HUES6 (cell line): ENCODE measurements at regions not wholly inside any gene's neighbourhood (a gene's known extent, or its start where the extent isn't known, plus 50 kb on each side); places are given as distances from the start of the nearest gene placed in this dataset.
A peak's percentile ranks its signal among the peaks of the same experiment; 100 is the strongest.

Source experiments
- H3K27ac ChIP-seq: 2 replicates; pipeline ENCODE4 v1.7.0; 2013; ENCODE audit warnings: low read depth, mild to moderate bottlenecking, low read length, inconsistent platforms
- H3K27me3 ChIP-seq: 2 replicates; pipeline ENCODE4 v1.6.1; 2013; ENCODE audit warnings: low read length; ENCODE audit not compliant: control insufficient read depth, insufficient read depth
- H3K36me3 ChIP-seq: 2 replicates; pipeline ENCODE4 v1.6.1; 2013; ENCODE audit warnings: low read length; ENCODE audit not compliant: control insufficient read depth, insufficient read depth
- H3K4me1 ChIP-seq: 2 replicates; pipeline ENCODE4 v1.6.1; 2013; ENCODE audit warnings: low read length; ENCODE audit not compliant: control insufficient read depth, insufficient read depth
- H3K4me3 ChIP-seq: 2 replicates; pipeline ENCODE4 v1.5.1; 2013; ENCODE audit warnings: low read depth, low read length
- H3K9ac ChIP-seq: one replicate; pipeline ENCODE4 v1.6.1; 2013; ENCODE audit warnings: mild to moderate bottlenecking, low read length
- H3K9me3 ChIP-seq: 2 replicates; pipeline ENCODE4 v1.6.1; 2013; ENCODE audit warnings: low read depth, low read length; ENCODE audit not compliant: control insufficient read depth, insufficient read depth

DNA sequence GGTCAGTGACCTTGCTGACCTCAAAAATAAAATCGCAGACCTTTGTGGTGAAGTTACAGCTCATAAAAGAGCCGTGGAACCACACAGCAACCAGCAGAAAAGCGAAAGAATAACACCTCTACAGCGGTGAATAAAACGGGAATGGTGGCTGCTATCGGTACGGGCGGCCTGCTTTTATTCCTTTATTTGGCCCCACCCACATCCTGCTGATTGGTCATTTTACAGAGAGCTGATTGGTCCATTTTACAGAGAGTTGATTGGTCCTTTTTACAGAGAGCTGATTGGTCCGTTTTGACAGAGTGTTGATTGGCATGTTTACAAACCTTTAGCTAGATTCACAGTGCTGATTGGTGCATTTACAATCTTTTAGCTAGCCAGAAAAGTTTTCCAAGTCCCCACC, 80.7 kb upstream of the ATP10A start:
- H3K36me3 ChIP-seq: no peaks in the 10 kb centered on the region
- no peaks in the 10 kb centered on the region for H3K9me3 ChIP-seq
- no peak overlapping the region for H3K9ac ChIP-seq
- H3K27ac ChIP-seq: no peak overlapping the region
- H3K4me3 ChIP-seq: no peak overlapping the region
- H3K27me3 ChIP-seq: no peaks in the 10 kb centered on the region
- H3K4me1 ChIP-seq: peaks cover 19% of the 10 kb centered on the region; the same call in 1 of the 2 replicates

DNA sequence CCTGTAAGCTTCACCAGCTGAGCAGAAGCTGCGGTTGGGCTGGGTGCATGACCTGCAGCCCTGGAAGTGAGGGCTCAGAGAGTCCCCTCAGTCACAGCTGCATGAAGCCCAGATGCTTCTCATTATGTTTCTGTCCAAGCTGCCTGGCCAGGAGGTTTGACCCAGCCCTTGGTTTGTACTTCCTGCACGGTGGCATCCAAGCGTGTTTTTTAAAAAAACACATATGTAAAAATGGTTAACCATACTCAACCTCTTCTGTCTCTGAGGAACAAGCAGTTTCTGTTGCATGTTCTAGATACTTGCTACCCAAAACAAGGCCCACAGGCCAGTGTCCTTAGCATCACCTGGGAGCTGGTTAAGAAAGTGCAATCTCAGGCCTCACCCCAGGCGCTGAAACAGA, 76.0 kb upstream of the ATP10A start:
- H3K4me1 ChIP-seq: no peaks in the 10 kb centered on the region
- no peak overlapping the region for H3K27ac ChIP-seq
- no peaks in the 10 kb centered on the region for H3K36me3 ChIP-seq
- H3K4me3 ChIP-seq: no peak overlapping the region
- no peaks in the 10 kb centered on the region for H3K9me3 ChIP-seq
- no peak overlapping the region for H3K9ac ChIP-seq
- H3K27me3 ChIP-seq: no peaks in the 10 kb centered on the region

DNA sequence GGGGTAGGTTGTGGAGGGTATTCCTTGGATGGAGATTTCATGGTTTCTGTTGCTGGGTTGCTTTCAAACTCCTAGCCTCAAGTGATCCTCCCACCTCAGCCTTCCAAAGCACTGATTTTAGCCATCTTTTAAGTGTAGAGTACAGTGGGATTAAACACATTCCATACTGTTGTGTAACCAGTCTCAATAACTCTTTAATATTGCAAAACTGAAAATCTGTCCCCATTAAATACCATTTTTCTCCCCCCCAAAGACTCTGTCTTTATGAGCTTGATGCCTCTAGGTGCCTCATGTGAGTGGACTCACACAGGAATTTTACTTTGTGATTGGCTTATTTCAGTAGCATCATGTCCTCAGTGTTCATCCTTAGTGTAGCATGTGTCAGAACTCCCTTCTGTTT, 74.7 kb upstream of the ATP10A start:
- no peak overlapping the region for H3K4me3 ChIP-seq
- H3K4me1 ChIP-seq: peaks cover 10% of the 10 kb centered on the region; the same call in 1 of the 2 replicates
- H3K9ac ChIP-seq: no peak overlapping the region
- peaks cover 8% of the 10 kb centered on the region; the same call in 1 of the 2 replicates for H3K27me3 ChIP-seq
- H3K9me3 ChIP-seq: no peaks in the 10 kb centered on the region
- H3K27ac ChIP-seq: no peak overlapping the region
- no peaks in the 10 kb centered on the region for H3K36me3 ChIP-seq

DNA sequence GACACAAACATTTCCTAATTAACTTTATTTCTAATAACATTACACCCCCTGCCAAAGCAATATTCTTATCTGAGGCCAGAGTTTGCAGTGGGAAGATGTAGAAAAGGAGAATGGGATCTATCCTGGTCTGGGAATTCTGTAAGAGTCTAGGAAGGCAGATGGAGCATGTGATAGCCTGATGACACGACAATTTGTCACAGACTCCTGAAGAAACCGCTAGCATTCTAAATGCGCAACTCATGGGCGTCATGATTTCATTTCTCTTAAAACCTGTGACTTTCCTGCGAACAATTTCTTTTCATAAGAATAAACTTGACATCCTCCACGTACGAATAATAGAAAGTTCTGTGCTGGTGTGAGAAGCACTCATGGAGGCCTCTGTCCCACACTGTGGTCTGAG, 72.9 kb upstream of the ATP10A start:
- H3K4me1 ChIP-seq: peaks cover 11% of the 10 kb centered on the region; the same call in 1 of the 2 replicates
- H3K27me3 ChIP-seq: peaks cover 8% of the 10 kb centered on the region; the same call in 1 of the 2 replicates
- H3K4me3 ChIP-seq: no peak overlapping the region
- no peak overlapping the region for H3K9ac ChIP-seq
- no peaks in the 10 kb centered on the region for H3K36me3 ChIP-seq
- no peak overlapping the region for H3K27ac ChIP-seq
- H3K9me3 ChIP-seq: no peaks in the 10 kb centered on the region

DNA sequence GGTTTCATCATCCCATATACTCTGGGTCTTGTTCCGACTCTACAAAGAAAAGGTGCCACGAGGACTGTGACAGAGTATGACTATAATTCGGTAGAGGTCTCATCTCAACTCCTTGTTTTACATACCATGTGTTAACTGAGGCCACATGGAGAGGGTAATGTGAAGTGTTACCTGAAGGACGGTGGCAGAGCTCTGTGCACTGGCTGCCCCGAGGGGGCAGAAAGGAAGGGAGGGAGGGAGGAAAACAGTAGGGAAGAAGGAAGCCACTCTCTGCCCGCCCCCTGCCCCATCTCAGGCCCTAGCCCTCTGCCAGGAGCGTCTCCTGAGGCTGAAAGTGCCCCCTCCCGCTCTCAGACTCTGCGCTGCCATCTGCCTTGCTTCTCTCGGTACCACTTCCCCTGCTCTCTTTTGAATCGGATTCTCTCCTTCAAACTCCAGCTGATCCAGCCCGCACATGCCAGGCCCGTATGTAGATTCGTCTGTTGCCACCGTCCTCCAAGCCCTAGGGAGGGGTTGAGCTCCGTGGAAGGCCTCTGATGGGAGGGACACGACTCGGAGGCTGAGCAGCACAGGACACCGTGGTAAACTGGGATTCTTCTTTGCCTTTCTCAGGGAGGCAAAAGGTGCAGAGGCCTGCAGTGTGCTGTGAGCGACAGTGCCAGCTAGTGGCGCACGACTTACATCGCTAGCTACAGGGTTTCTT, 70.5 kb upstream of the ATP10A start:
- Histone ChIP-seq H3K27ac (no peak overlapping the region), H3K27me3 (peaks cover 8% of the 10 kb centered on the region; the same call in 1 of the 2 replicates), H3K4me3 (peak overlapping the region; percentile 56), H3K36me3 (no peaks in the 10 kb centered on the region), H3K9ac (peak overlapping the region; percentile 11), H3K9me3 (peaks cover 6% of the 10 kb centered on the region; the same call in 1 of the 2 replicates), H3K4me1 (peaks cover 11% of the 10 kb centered on the region; the same call in 1 of the 2 replicates)

DNA sequence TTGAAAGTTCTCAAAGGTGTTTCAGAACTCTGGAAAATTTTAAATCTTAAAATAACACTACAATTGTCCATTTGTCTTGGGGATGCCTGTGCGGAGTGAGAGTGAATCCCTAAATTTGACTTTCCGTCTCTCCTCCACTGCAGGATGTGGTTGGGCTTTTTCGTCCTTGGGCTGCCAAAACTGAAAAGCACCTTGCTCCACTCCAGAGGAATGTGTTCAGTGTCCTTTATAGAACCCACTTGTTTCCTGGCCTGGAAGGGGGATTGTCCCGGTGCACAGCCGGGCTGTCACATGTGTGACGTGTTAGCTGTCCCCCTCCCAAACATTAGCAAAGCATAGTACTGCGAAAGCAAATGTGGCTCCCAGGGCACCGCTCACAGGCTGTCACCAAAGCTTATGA, 69.6 kb upstream of the ATP10A start:
- peaks cover 6% of the 10 kb centered on the region; the same call in 1 of the 2 replicates for H3K9me3 ChIP-seq
- no peak overlapping the region for H3K9ac ChIP-seq
- no peak overlapping the region for H3K27ac ChIP-seq
- H3K36me3 ChIP-seq: no peaks in the 10 kb centered on the region
- H3K27me3 ChIP-seq: peaks cover 8% of the 10 kb centered on the region; the same call in 1 of the 2 replicates
- H3K4me1 ChIP-seq: peaks cover 11% of the 10 kb centered on the region; the same call in 1 of the 2 replicates
- H3K4me3 ChIP-seq: no peak overlapping the region

DNA sequence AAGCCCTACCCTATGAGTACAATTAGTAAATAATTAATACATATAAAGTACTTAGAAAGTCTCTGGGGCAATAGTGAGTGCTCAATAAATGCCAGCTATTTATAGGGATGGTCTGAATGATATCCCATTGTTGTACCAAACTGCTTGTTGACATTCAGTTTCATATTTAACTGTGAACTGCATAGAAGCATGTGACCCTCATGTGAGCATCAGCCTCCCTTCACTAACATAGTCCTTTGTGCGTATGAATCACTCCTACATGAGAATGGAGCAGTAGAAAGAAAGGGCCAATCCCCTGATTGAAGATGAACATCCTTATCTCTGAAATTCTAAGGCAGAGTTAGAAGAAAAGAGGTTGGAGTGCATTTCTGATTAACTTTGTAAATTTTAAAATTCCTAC, 68.7 kb upstream of the ATP10A start:
- H3K36me3 ChIP-seq: no peaks in the 10 kb centered on the region
- no peak overlapping the region for H3K4me3 ChIP-seq
- H3K9ac ChIP-seq: no peak overlapping the region
- peaks cover 11% of the 10 kb centered on the region; the same call in 1 of the 2 replicates for H3K4me1 ChIP-seq
- no peak overlapping the region for H3K27ac ChIP-seq
- peaks cover 6% of the 10 kb centered on the region; the same call in 1 of the 2 replicates for H3K9me3 ChIP-seq
- H3K27me3 ChIP-seq: peaks cover 8% of the 10 kb centered on the region; the same call in 1 of the 2 replicates

DNA sequence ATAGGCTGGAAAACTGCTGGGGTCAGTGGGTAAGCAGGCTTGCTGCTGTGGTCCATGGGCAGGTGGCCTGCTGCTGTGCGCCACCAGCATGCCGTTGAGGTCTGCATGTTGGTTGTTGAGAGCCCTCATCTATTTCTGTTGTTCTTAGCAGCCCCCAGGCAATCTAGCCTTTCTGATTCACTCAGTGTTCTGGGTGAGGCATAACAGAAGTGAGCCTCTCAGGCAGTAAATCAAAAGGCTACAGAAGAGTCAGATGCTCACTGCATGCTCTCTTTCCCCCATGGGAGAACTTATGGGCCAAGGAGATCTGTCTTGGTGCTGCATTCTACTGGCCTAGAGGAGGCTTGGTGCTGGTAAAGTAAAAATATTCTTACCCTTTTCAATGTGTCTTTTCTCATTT, 67.8 kb upstream of the ATP10A start:
- Histone ChIP-seq H3K4me3 (no peak overlapping the region), H3K9ac (no peak overlapping the region), H3K27me3 (peaks cover 8% of the 10 kb centered on the region; the same call in 1 of the 2 replicates), H3K4me1 (peaks cover 11% of the 10 kb centered on the region; the same call in 1 of the 2 replicates), H3K36me3 (no peaks in the 10 kb centered on the region), H3K9me3 (peaks cover 6% of the 10 kb centered on the region; the same call in 1 of the 2 replicates), H3K27ac (no peak overlapping the region)
